ENCODE measurements at regions not wholly inside any gene's neighbourhood (a gene's known extent, or its start where the extent isn't known, plus 50 kb on each side); places are given as distances from the start of the nearest gene placed in this dataset.

- H3K4me3 Mint-ChIP-seq = no peak overlapping the region
- peak overlapping the region in 1 of 2 donors; percentile 25 for H3K27ac Mint-ChIP-seq
- H3K4me1 Mint-ChIP-seq = peaks cover 29% of the 10 kb centered on the region
- peaks cover 0 to 7% of the 10 kb centered on the region in 2 donors for H3K9me3 Mint-ChIP-seq
- DNase-seq (peak in 1 of 2 donors; percentile 18), ATAC-seq (peak; percentile 65)
- H3K27me3 Mint-ChIP-seq = no peaks in the 10 kb centered on the region
Observed at GRCh38 chr2:46239175-46239846, 57.9 kb upstream of the EPAS1 start.

- Mint-ChIP-seq H3K4me3 (peak overlapping the region in 1 of 2 donors; percentile 30), H3K9me3 (peaks cover 0 to 7% of the 10 kb centered on the region in 2 donors), H3K27ac (peak overlapping the region in 1 of 2 donors; percentile 13), H3K4me1 (peaks cover 29% of the 10 kb centered on the region), H3K27me3 (no peaks in the 10 kb centered on the region)
- DNase-seq = peak; percentile 14 to 55
- peak; percentile 96 for ATAC-seq
Observed at GRCh38 chr2:46239847-46240181, 57.4 kb upstream of the EPAS1 start.

GRCh38 chr2:46241344-46241743 lies 55.9 kb upstream of the EPAS1 start:
- ATAC-seq (no peak), DNase-seq (no peak)
- H3K4me3 Mint-ChIP-seq = no peak overlapping the region
- H3K4me1 Mint-ChIP-seq = peaks cover 26% of the 10 kb centered on the region
- no peaks in the 10 kb centered on the region for H3K27me3 Mint-ChIP-seq
- H3K27ac Mint-ChIP-seq = no peak overlapping the region
- peaks cover 0 to 7% of the 10 kb centered on the region in 2 donors for H3K9me3 Mint-ChIP-seq

GRCh38 chr2:46245869-46246268 lies 51.3 kb upstream of the EPAS1 start:
- DNase-seq (no peak), ATAC-seq (no peak)
- H3K9me3 Mint-ChIP-seq = no peaks in the 10 kb centered on the region
- H3K27ac Mint-ChIP-seq = no peak overlapping the region
- no peak overlapping the region for H3K4me3 Mint-ChIP-seq
- no peaks in the 10 kb centered on the region for H3K4me1 Mint-ChIP-seq
- no peaks in the 10 kb centered on the region for H3K27me3 Mint-ChIP-seq

- no peaks in the 10 kb centered on the region for H3K9me3 Mint-ChIP-seq
- no peak for ATAC-seq
- H3K4me1 Mint-ChIP-seq = no peaks in the 10 kb centered on the region
- no peaks in the 10 kb centered on the region for H3K27me3 Mint-ChIP-seq
- H3K4me3 Mint-ChIP-seq = no peak overlapping the region
- H3K27ac Mint-ChIP-seq = no peak overlapping the region
- no peak for DNase-seq
Observed at GRCh38 chr2:46246790-46247189, 50.4 kb upstream of the EPAS1 start.
